Activated CD8-positive, alpha-beta memory T cell treated with anti-CD3 and anti-CD28 coated beads for 1 hour (primary cell): ENCODE measurements at regions not wholly inside any gene's neighbourhood (a gene's known extent, or its start where the extent isn't known, plus 50 kb on each side); places are given as distances from the start of the nearest gene placed in this dataset.

Source experiments
- DNase-seq, 2 donors: peaks; one replicate each; pipeline ENCODE4 v3.0.0-alpha.2; 2020; ENCODE audit warnings: low read depth in 1 of 2; ENCODE audit errors: extremely low read depth in 1 of 2

GRCh38 chr2:6495466-6495865 is 370.2 kb downstream of the CMPK2 start:
- DNase-seq, result no peak

DNA sequence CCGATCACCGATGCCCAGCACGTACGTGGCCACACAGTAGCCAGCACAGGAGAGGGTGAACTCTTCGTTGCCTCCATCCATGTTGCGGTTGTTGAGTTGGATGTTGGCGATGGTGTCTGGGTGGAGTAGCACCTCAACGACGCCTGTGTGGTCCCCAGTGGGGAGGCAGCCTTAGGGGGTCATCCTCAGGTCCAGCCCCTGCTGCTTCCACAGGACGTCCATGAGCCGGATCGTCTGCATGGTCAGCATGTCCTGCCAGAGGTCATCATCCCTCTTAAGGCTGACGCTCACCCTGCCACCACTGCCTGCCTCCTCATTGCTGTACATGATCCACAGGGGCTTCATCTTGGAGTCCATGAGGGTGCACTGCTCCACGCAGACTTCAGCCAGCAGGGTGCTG is 369.3 kb downstream of the CMPK2 start:
- no peak for DNase-seq

DNA sequence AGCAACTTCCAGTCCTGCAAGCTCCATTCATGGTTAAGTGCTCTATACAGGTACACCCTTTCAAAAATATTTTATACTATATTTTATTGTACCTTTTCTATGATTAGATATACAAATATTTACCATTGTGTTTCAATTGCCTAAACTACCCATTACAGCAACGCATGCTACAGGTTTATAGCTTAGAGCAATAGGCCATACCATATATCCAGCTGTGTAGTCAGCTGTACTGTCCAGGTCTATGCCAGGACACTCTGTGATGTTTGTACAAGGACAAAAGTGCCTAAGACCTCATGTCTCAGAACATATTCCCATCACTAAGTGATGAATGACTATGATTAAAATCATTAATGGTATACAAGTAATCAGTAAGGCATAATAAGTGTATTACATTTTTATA is 368.7 kb downstream of the CMPK2 start:
- DNase-seq, result no peak

- DNase-seq, result no peak
These were observed 366.9 kb downstream of the CMPK2 start for GRCh38 chr2:6498841-6499240.

- DNase-seq, result no peak
These were observed 366.0 kb downstream of the CMPK2 start for GRCh38 chr2:6499691-6500090.

GRCh38 chr2:6506361-6506794 is 359.3 kb downstream of the CMPK2 start:
- DNase-seq, result no peak

DNA sequence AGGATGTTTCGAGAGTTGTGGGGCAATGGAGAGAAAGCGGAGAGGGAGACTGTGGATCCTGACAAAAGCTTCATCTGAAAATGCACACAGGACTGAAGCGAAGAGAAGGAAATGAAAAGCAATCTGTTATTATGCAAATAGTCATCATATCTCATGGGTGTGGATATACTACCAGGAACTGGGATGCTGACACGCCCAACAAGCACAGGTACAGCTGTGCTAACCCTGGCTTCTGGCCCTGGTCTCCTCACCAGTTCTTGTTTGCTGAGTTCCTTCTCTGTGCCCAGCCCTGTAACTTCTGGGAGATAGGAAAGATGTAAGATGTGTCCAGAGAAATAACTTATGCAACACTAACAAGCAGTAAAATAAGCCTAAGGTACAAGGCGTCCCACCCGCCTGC is 358.8 kb downstream of the CMPK2 start:
- DNase-seq, result no peak

DNA sequence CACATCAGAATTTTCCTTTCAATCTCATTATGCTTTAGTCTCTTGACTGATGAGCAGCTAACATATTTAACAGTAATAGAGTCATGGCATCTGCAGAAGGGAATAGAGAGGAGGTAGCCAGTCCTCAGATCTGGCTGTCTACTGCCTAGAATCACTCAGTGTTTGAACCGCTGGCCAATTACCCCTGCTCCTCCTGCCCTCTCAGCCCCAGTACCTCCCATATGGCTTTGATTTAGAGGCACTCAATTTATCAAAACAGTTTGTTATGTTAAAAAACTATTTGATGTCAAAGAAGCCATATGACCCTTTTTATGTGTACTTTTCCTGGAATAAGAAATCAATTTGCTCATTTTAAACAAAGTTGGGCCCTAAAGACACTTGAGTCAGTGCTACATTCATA is 355.2 kb downstream of the CMPK2 start:
- DNase-seq, result no peak

DNA sequence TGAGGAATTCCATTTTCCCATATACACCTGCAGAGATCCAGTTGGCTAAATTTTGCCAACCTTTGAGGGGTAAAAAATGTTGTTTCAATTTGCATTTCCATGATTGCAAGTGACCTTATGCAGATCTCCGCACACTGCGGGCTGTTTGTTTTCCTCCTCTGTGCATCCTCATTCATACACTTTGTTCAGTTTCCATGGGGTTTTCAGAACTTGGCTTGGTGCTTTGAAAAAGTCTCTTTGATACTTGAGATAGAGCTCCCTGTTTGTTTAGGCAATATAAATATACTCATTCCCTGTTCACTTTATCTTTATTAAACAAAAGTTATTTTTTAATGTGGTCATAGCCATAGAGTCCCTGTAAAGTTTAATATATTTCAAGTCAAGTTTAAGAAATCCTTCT is 353.1 kb downstream of the CMPK2 start:
- DNase-seq, result no peak

DNA sequence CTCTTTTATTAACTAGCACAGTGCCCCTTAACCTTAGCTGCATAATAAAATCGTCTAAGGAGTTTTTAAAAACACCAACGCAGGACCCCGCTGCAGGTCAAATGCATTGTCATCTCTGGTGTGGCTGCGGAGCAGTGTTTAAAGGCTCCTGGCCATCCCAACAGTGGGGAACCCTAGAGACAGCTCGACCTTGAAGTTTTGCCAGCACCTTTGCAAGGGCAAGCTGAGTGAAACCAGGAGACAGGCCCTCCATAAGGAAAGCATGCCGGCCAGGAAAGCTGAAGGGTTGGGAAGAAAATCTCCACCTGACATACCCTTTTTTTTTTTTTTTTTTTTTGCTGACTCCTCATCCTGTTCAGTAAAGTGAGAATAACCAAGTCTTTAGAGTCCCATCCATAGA is 349.0 kb downstream of the CMPK2 start:
- DNase-seq, result no peak

DNA sequence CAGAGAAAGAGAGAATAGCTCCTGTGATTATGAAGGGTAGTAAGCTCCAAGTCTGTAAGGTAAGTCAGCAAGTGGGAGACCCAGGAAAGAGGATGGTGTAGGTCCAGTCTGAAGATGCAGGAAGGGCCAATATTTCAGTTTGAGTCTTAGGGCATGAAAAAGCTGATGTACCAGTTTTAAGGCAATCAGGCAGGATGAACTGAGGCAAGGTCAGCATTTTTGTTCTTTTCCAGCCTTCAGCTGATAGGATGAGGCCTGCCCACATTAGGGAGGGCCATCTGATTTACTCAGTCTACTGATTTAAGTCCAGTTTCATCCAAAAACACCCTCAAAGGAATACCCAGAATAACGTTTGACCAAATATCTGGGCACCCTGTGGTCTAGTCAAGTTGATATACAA is 347.3 kb downstream of the CMPK2 start:
- DNase-seq, result no peak

DNA sequence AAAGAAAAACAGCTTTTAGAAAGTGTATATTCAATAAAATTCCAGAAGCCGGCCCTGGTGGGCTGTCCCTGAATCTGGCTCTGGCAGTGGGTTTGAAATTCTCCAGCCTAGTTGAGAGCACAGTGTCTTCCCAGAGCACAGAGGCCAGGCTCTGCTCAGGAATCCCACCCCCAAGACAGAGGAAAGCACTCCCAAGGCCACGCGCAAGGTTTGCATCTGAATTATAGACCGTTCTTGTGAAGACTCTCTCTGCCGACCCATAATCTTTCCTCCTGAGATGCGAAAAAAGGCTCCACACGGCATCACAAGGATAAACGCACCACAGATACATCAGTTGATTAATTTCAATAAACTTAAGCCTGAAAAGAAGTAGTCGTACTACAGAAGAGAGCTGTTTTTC is 342.2 kb downstream of the CMPK2 start:
- DNase-seq, result no peak

DNA sequence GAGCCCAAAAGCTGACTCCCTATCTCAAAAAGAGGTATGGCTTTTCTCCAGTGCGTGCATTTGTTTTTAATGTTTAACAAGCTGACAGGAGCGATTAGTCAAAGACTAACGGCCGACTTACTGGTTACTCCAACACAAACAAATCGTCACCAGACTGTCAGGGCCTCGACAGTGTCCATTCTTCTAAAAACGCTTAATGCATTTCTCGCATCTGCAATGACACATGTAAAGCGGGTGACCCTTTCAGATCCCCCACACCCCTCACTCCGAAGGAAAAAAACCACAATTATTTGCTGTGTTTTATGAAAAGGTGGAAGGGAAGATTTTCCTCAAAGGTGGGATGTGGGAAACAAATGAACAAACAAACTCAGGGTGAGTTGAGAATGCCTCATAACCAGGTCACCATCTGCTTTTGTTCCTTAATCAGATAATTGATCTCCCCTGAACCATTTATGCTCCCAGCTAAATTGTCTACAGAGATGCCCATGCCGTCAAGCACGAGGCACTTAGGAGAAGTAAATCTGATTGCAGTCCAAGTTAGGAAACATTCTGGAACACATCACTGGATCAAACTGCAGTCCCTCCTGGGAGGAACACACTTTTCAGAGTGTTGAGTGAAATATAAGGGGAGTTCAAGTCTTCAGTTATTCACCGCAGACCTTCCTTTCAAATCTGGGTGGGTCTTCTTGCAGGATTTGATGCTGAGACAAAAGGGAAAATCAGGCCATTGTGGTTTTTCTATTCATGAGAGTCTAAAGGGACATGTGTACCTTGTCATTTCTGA is 340.8 kb downstream of the CMPK2 start:
- DNase-seq, result no peak

- no peak for DNase-seq
These were observed 340.2 kb downstream of the CMPK2 start for GRCh38 chr2:6525475-6525964.

- no peak for DNase-seq
These were observed 339.4 kb downstream of the CMPK2 start for GRCh38 chr2:6526093-6526824.

GRCh38 chr2:6531304-6531703 is 334.4 kb downstream of the CMPK2 start:
- DNase-seq, result no peak

DNA sequence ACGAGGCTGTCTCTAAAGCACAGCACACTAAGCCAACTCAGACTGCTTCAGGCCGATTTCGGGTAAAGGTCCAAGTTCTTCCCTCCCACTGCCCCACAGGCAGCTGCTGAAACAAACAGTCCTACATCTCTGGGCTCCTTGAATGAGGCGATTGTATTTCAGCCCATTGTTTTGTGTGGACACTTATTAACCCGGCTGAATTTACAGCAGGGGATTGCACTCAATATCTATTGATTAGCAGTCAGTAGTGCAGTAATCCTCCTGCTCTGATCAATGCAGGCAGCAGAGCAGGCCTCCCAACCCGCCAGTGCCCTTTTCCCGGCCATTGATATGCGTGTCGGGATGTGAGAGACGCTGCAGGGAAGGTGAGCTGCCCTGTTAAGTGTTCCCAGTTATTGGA is 330.1 kb downstream of the CMPK2 start:
- DNase-seq, result no peak

- DNase-seq, result no peak
These were observed 327.1 kb downstream of the CMPK2 start for GRCh38 chr2:6538607-6539006.

GRCh38 chr2:6545336-6545735 is 320.4 kb downstream of the CMPK2 start:
- DNase-seq, result no peak

- DNase-seq, result no peak
These were observed 319.9 kb downstream of the CMPK2 start for GRCh38 chr2:6545795-6546194.

GRCh38 chr2:6554466-6554865 is 311.2 kb downstream of the CMPK2 start:
- no peak for DNase-seq

GRCh38 chr2:6556755-6557154 is 309.0 kb downstream of the CMPK2 start:
- no peak for DNase-seq
